ENCODE measurements at regions not wholly inside any gene's neighbourhood (a gene's known extent, or its start where the extent isn't known, plus 50 kb on each side); places are given as distances from the start of the nearest gene placed in this dataset.

GRCh38 chr16:9348912-9349311 lies 257.5 kb downstream of the HAPSTR1 start:
- TF ChIP-seq YY1 (IDR thresholded peaks at IDR 0.05; ENCODE audit: low read depth), result no peak
- TF ChIP-seq ZBTB7A (IDR thresholded peaks at IDR 0.05; ENCODE audit: low read depth), result no peak
- no peak for TF ChIP-seq TEAD4 (IDR thresholded peaks at IDR 0.05)
- TF ChIP-seq FOXM1 (IDR thresholded peaks at IDR 0.05; ENCODE audit: borderline replicate concordance, low read depth), result no peak
- no peak for TF ChIP-seq EP300 (IDR thresholded peaks at IDR 0.05; ENCODE audit: borderline replicate concordance)
- TF ChIP-seq NFIC (IDR thresholded peaks at IDR 0.05), result no peak
- no peak for TF ChIP-seq CEBPB (IDR thresholded peaks at IDR 0.05)
- TF ChIP-seq, protein P1, sequence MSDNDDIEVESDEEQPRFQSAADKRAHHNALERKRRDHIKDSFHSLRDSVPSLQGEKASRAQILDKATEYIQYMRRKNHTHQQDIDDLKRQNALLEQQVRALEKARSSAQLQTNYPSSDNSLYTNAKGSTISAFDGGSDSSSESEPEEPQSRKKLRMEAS (IDR thresholded peaks at IDR 0.05), result no peak
- no peak for TF ChIP-seq CREB1 (IDR thresholded peaks at IDR 0.05; ENCODE audit: low read depth)
- no peak for TF ChIP-seq TCF12 (IDR thresholded peaks at IDR 0.05; ENCODE audit: low read depth)

GRCh38 chr16:9351440-9351839 lies 260.0 kb downstream of the HAPSTR1 start:
- TF ChIP-seq REST (IDR thresholded peaks at IDR 0.05; ENCODE audit: low read depth), result no peak

DNA sequence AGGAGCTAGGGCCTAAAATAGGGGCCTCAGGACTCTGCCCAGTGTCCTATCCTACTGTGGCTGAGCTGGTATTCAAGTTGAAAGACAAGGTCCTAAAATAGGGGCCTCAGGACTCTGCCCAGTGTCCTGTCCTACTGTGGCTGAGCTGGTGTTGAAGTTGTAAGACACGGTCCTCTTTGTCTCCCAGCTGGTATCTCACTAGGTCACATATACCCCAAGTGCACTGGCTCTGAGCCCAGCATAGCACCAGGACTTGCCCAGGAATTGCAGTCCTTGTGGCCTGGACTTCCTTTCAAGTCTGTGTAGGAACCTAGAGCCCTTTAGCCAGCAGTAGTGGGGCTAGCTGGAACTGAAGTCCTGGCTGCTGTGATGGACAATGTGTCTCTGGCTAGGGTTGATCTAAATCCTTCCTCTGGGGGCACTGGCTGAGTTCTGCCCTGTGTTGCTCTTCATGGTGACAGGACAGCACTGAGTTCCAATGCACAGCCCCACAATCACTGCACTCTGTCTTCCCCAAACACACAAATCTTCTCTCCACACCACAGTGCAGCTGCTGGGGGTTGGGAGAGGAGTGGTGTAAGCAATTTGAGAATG lies 260.5 kb downstream of the HAPSTR1 start:
- TF ChIP-seq CEBPB (IDR thresholded peaks at IDR 0.05) (no peak), FOXM1 (IDR thresholded peaks at IDR 0.05; ENCODE audit: borderline replicate concordance, low read depth) (no peak), USF1 (IDR thresholded peaks at IDR 0.05) (no peak), EGR1 (IDR thresholded peaks at IDR 0.05) (no peak), YY1 (IDR thresholded peaks at IDR 0.05; ENCODE audit: low read depth) (no peak)

DNA sequence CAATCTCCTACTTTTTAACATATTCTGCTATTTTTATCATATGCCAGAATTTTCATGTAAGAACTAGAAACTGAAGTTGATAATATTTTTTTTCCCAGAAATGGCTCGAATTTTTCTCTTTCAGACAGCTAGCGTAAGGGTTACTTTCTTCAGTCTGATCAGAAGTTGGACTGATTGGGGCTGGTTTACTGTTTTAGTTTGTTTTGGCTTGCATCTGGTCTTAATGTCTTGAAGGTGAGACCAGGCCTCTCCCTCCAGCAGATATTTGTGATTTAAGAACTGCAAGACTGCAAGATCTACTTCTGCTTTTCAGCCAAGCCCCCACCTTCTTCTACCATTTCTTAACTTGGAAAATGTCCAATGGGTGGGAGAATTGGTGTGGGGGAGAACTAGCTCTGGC lies 266.4 kb downstream of the HAPSTR1 start:
- TF ChIP-seq CREB1 (IDR thresholded peaks at IDR 0.05; ENCODE audit: low read depth) (no peak), YY1 (IDR thresholded peaks at IDR 0.05; ENCODE audit: low read depth) (no peak)

GRCh38 chr16:9360075-9360474 lies 268.6 kb downstream of the HAPSTR1 start:
- TF ChIP-seq YY1 (IDR thresholded peaks at IDR 0.05; ENCODE audit: low read depth) (no peak), USF1 (IDR thresholded peaks at IDR 0.05) (no peak), EP300 (IDR thresholded peaks at IDR 0.05; ENCODE audit: borderline replicate concordance) (no peak), NFIC (IDR thresholded peaks at IDR 0.05) (no peak), FOXM1 (IDR thresholded peaks at IDR 0.05; ENCODE audit: borderline replicate concordance, low read depth) (no peak), EGR1 (IDR thresholded peaks at IDR 0.05) (no peak), CREB1 (IDR thresholded peaks at IDR 0.05; ENCODE audit: low read depth) (no peak)

GRCh38 chr16:9362050-9362449 lies 270.6 kb downstream of the HAPSTR1 start:
- TF ChIP-seq ZBTB7A (IDR thresholded peaks at IDR 0.05; ENCODE audit: low read depth) (no peak), CREB1 (IDR thresholded peaks at IDR 0.05; ENCODE audit: low read depth) (no peak), FOXM1 (IDR thresholded peaks at IDR 0.05; ENCODE audit: borderline replicate concordance, low read depth) (no peak), RAD21 (IDR thresholded peaks at IDR 0.05; ENCODE audit: low read depth) (no peak), NFIC (IDR thresholded peaks at IDR 0.05) (no peak), TCF12 (IDR thresholded peaks at IDR 0.05; ENCODE audit: low read depth) (no peak), TEAD4 (IDR thresholded peaks at IDR 0.05) (no peak), EP300 (IDR thresholded peaks at IDR 0.05; ENCODE audit: borderline replicate concordance) (no peak)
- TF ChIP-seq, protein P1 (IDR thresholded peaks at IDR 0.05), result no peak

GRCh38 chr16:9362604-9363003 lies 271.2 kb downstream of the HAPSTR1 start:
- TF ChIP-seq EP300 (IDR thresholded peaks at IDR 0.05; ENCODE audit: borderline replicate concordance), result no peak
- TF ChIP-seq, protein P1 (IDR thresholded peaks at IDR 0.05), result no peak
- no peak for TF ChIP-seq TEAD4 (IDR thresholded peaks at IDR 0.05)
- no peak for TF ChIP-seq YY1 (IDR thresholded peaks at IDR 0.05; ENCODE audit: low read depth)
- TF ChIP-seq USF1 (IDR thresholded peaks at IDR 0.05), result no peak
- no peak for TF ChIP-seq TAF1 (IDR thresholded peaks at IDR 0.05; ENCODE audit: low read depth)

DNA sequence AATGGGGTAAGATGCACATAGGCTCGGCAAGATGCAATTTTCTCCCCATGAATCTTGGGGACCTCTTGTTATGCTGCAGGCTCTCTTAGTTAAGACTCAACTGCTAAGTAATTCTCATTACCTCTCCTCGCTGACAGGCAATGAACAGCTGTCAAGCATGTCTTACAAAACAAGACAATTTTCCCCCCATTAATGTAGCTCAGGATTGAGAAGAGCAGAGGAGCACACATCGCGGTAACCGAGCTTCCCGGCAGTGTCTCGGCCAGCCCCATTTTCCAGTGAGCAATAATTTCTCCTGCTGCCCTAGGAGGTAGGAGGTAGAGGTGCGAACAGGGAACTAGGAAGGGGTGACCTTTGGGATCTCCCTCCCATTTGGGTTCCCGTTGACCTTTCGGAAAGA lies 272.1 kb downstream of the HAPSTR1 start:
- TF ChIP-seq FOXM1 (IDR thresholded peaks at IDR 0.05; ENCODE audit: borderline replicate concordance, low read depth) (no peak), ZBTB7A (IDR thresholded peaks at IDR 0.05; ENCODE audit: low read depth) (no peak), USF1 (IDR thresholded peaks at IDR 0.05) (no peak), REST (IDR thresholded peaks at IDR 0.05; ENCODE audit: low read depth) (no peak), YY1 (IDR thresholded peaks at IDR 0.05; ENCODE audit: low read depth) (no peak), RAD21 (IDR thresholded peaks at IDR 0.05; ENCODE audit: low read depth) (no peak), CEBPB (IDR thresholded peaks at IDR 0.05) (no peak), CREB1 (IDR thresholded peaks at IDR 0.05; ENCODE audit: low read depth) (no peak), TAF1 (IDR thresholded peaks at IDR 0.05; ENCODE audit: low read depth) (no peak), TEAD4 (IDR thresholded peaks at IDR 0.05) (no peak)
- TF ChIP-seq, protein P1 (IDR thresholded peaks at IDR 0.05), result no peak

Measured in Ishikawa (cell line).